Thoracic aorta (tissue), 2 donors: ENCODE measurements at regions not wholly inside any gene's neighbourhood (a gene's known extent, or its start where the extent isn't known, plus 50 kb on each side); places are given as distances from the start of the nearest gene placed in this dataset.

Experiments
- ATAC-seq: fragments of 150-250 bp; one replicate; pipeline ENCODE4 v1.8.0; 2017; ENCODE audit warnings: low read depth; ENCODE audit not compliant: insufficient number of reproducible peaks, low FRiP score
- DNase-seq: peaks from one replicate; pipeline ENCODE4 v3.0.0-alpha.2; 2020; ENCODE audit warnings: low spot score
- H3K27ac ChIP-seq, 2 donors: fragments of 200-600 bp; sonication (generic); 1 replicate in 1 of 2; 2 replicates in 1 of 2; pipeline ENCODE4 v1.5.1; 2016; ENCODE audit warnings: mild to moderate bottlenecking in 2 of 2, moderate library complexity in 2 of 2
- H3K27me3 ChIP-seq: fragments of 200-600 bp; sonication (generic); replicated peaks from 2 replicates; pipeline ENCODE4 v1.6.0; 2016; ENCODE audit warnings: mild to moderate bottlenecking; ENCODE audit not compliant: insufficient read depth
- H3K36me3 ChIP-seq: fragments of 200-600 bp; sonication (generic); one replicate; pipeline ENCODE4 v1.5.1; 2016
- H3K4me1 ChIP-seq, 2 donors: fragments of 200-600 bp; sonication (generic); 1 replicate in 1 of 2; 2 replicates in 1 of 2; pipeline versions ENCODE4 v1.5.1 to v1.6.0; 2016; ENCODE audit warnings: low read depth in 2 of 2, mild to moderate bottlenecking in 1 of 2; ENCODE audit not compliant: control insufficient read depth in 1 of 2
- H3K4me3 ChIP-seq: fragments of 200-600 bp; sonication (generic); 2 replicates; pipeline ENCODE4 v1.5.1; 2016; ENCODE audit warnings: mild to moderate bottlenecking
- H3K9me3 ChIP-seq: fragments of 200-600 bp; sonication (generic); 2 replicates; pipeline ENCODE4 v1.5.1; 2016
- CTCF ChIP-seq: fragments of 200-600 bp; sonication (generic); IDR thresholded peaks from one replicate; pipeline ENCODE4 v1.5.1; 2019; ENCODE audit warnings: antibody characterized with exemption

- Histone ChIP-seq H3K27me3 (no peaks in the 10 kb centered on the region), H3K9me3 (no peaks in the 10 kb centered on the region), H3K27ac (no peak overlapping the region), H3K4me3 (no peak overlapping the region), H3K4me1 (no peaks in the 10 kb centered on the region), H3K36me3 (no peaks in the 10 kb centered on the region)
- ATAC-seq (no peak), DNase-seq (no peak)
- no peak for TF ChIP-seq CTCF
Measured at GRCh38 chr18:73826098-73826497, 321.5 kb downstream of the FBXO15 start.

- Histone ChIP-seq H3K4me1 (no peaks in the 10 kb centered on the region), H3K27ac (no peak overlapping the region), H3K4me3 (no peak overlapping the region), H3K27me3 (no peaks in the 10 kb centered on the region), H3K36me3 (no peaks in the 10 kb centered on the region), H3K9me3 (no peaks in the 10 kb centered on the region)
- no peak for TF ChIP-seq CTCF
- no peak for ATAC-seq
- no peak for DNase-seq
Measured at GRCh38 chr18:73824671-73825070, 323.0 kb downstream of the FBXO15 start.

GRCh38 chr18:73812423-73812822, 335.2 kb downstream of the FBXO15 start:
- DNase-seq (no peak), ATAC-seq (no peak)
- H3K36me3 ChIP-seq, result no peaks in the 10 kb centered on the region
- no peaks in the 10 kb centered on the region for H3K27me3 ChIP-seq
- no peaks in the 10 kb centered on the region for H3K4me1 ChIP-seq
- no peak overlapping the region for H3K27ac ChIP-seq
- TF ChIP-seq CTCF, result no peak
- H3K4me3 ChIP-seq, result no peak overlapping the region
- H3K9me3 ChIP-seq, result no peaks in the 10 kb centered on the region

- no peak overlapping the region for H3K4me3 ChIP-seq
- H3K9me3 ChIP-seq, result no peaks in the 10 kb centered on the region
- no peak for DNase-seq
- ATAC-seq, result no peak
- no peaks in the 10 kb centered on the region for H3K4me1 ChIP-seq
- no peak overlapping the region for H3K27ac ChIP-seq
- no peak for TF ChIP-seq CTCF
- no peaks in the 10 kb centered on the region for H3K27me3 ChIP-seq
- H3K36me3 ChIP-seq, result no peaks in the 10 kb centered on the region
Measured at GRCh38 chr18:73807551-73808192, 340.0 kb downstream of the FBXO15 start.

GRCh38 chr18:73805991-73806390, 341.6 kb downstream of the FBXO15 start:
- no peak for TF ChIP-seq CTCF
- Histone ChIP-seq H3K36me3 (no peaks in the 10 kb centered on the region), H3K4me3 (no peak overlapping the region), H3K9me3 (no peaks in the 10 kb centered on the region), H3K4me1 (no peaks in the 10 kb centered on the region), H3K27me3 (no peaks in the 10 kb centered on the region), H3K27ac (no peak overlapping the region)
- DNase-seq (no peak), ATAC-seq (no peak)
